ENCODE measurements at regions not wholly inside any gene's neighbourhood (a gene's known extent, or its start where the extent isn't known, plus 50 kb on each side); places are given as distances from the start of the nearest gene placed in this dataset.

DNA sequence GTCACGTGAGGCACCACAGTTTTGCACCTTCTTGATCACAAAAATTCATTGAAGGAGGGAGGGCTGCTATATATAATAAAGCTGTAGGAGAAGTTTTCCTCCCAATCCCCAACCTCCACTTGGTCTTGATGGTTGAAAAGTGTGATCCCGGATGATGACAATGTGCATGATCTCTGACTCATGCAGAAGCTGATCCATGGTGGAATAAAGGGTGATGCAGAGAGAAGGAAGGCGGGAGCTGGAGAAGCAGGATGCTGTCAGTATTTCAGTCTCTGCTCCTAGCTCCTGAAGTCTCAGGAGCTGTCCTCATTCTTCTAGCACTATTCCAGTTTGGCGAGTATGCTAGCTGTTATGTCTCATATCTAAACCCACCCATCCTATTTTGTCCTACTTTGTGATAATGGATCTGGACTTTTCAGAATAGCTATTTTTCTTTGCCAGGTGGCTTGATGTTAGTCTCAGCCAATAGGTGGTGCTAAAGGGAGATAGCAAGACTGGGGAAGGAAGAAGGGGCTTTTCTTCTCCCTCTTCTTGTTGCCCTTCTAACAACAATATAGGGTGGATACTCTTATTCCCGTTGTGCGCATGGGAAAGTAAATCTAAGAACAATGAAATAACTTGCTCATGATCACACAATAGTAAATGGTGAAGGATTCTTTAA is 65.6 kb upstream of the HTR2A start:
- Histone ChIP-seq H3K36me3 (ENCODE audit: control insufficient read depth, insufficient read depth, low read length) (no peaks in the 10 kb centered on the region), H3K27me3 (ENCODE audit: control insufficient read depth, insufficient read depth, low read length) (peaks cover 2% of the 10 kb centered on the region), H3K4me3 (ENCODE audit: low read depth, low read length) (no peak overlapping the region), H3K4me1 (ENCODE audit: control insufficient read depth, insufficient read depth, low read length, poor library complexity, severe bottlenecking) (no peaks in the 10 kb centered on the region), H3K27ac (ENCODE audit: insufficient read depth, low read length, poor library complexity, severe bottlenecking) (no peak overlapping the region), H3K9me3 (ENCODE audit: control insufficient read depth in 2 of 2, low read length in 2 of 2) (no peaks in the 10 kb centered on the region)
- Mint-ChIP-seq H3K4me3 (no peak overlapping the region), H3K36me3 (no peaks in the 10 kb centered on the region), H3K4me1 (no peaks in the 10 kb centered on the region), H3K27me3 (peaks cover 4% of the 10 kb centered on the region), H3K27ac (no peak overlapping the region), H3K9me3 (peaks cover 0 to 2% (median 0%) of the 10 kb centered on the region in 7 donors)
- no peak for ATAC-seq (ENCODE audit: low read depth in 2 of 2)
- no peak for DNase-seq

DNA sequence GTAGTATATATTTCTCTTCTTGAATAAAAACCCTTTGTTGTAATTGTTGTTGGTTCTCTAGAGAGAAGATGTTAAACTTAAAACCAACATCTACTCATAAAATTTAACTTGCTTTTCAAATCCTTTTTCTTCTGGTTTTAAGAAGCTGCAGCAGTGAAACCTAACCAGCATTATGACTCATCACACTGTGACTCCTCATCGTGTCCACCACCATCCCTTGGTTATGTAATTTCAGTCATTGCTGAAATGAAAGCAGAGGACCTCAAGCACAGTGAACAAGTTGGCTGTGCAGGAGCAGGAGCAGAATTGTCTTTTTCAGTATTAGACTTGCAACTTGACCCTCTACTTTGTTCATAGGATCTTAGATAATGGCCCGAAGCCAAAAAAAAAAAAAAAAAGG is 64.9 kb upstream of the HTR2A start:
- no peak for ATAC-seq (ENCODE audit: low read depth in 2 of 2)
- peak in 1 of 3 donors; percentile 4 for DNase-seq
- Mint-ChIP-seq H3K27ac (no peak overlapping the region), H3K9me3 (peaks cover 0 to 2% (median 0%) of the 10 kb centered on the region in 7 donors), H3K36me3 (no peaks in the 10 kb centered on the region), H3K4me3 (no peak overlapping the region), H3K27me3 (peaks cover 4% of the 10 kb centered on the region), H3K4me1 (no peaks in the 10 kb centered on the region)
- Histone ChIP-seq H3K4me1 (ENCODE audit: control insufficient read depth, insufficient read depth, low read length, poor library complexity, severe bottlenecking) (no peaks in the 10 kb centered on the region), H3K36me3 (ENCODE audit: control insufficient read depth, insufficient read depth, low read length) (no peaks in the 10 kb centered on the region), H3K9me3 (ENCODE audit: control insufficient read depth in 2 of 2, low read length in 2 of 2) (no peaks in the 10 kb centered on the region), H3K27ac (ENCODE audit: insufficient read depth, low read length, poor library complexity, severe bottlenecking) (no peak overlapping the region), H3K27me3 (ENCODE audit: control insufficient read depth, insufficient read depth, low read length) (peaks cover 4% of the 10 kb centered on the region), H3K4me3 (ENCODE audit: low read depth, low read length) (no peak overlapping the region)

DNA sequence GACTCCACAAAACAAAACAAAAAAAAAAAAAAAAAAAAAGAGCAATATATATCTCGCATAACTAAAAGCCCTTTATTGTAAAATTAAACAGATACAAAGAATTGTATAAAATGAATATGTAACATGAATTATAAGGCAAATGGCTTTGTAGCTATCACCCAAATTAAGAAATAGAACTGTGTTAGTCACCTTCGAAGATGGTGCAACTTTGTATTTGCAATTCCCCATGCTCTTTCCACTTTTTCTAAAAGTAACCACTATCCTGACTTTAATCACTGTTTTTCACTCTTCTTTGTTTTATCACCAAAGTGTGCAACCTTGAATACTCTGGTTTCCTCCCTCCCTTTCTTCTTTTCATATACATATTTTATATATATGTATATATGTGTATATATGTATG is 57.1 kb upstream of the HTR2A start:
- no peaks in the 10 kb centered on the region for H3K36me3 Mint-ChIP-seq
- H3K27ac Mint-ChIP-seq: no peak overlapping the region
- H3K27me3 Mint-ChIP-seq: peaks cover 4% of the 10 kb centered on the region
- Histone ChIP-seq H3K27me3 (ENCODE audit: control insufficient read depth, insufficient read depth, low read length) (peaks cover 2% of the 10 kb centered on the region), H3K27ac (ENCODE audit: insufficient read depth, low read length, poor library complexity, severe bottlenecking) (no peak overlapping the region), H3K4me1 (ENCODE audit: control insufficient read depth, insufficient read depth, low read length, poor library complexity, severe bottlenecking) (no peaks in the 10 kb centered on the region), H3K36me3 (ENCODE audit: control insufficient read depth, insufficient read depth, low read length) (no peaks in the 10 kb centered on the region), H3K4me3 (ENCODE audit: low read depth, low read length) (no peak overlapping the region), H3K9me3 (ENCODE audit: control insufficient read depth in 2 of 2, low read length in 2 of 2) (no peaks in the 10 kb centered on the region)
- H3K4me3 Mint-ChIP-seq: no peak overlapping the region
- ATAC-seq (ENCODE audit: low read depth in 2 of 2) (no peak), DNase-seq (no peak)
- no peaks in the 10 kb centered on the region for H3K4me1 Mint-ChIP-seq
- H3K9me3 Mint-ChIP-seq: no peaks in the 10 kb centered on the region

DNA sequence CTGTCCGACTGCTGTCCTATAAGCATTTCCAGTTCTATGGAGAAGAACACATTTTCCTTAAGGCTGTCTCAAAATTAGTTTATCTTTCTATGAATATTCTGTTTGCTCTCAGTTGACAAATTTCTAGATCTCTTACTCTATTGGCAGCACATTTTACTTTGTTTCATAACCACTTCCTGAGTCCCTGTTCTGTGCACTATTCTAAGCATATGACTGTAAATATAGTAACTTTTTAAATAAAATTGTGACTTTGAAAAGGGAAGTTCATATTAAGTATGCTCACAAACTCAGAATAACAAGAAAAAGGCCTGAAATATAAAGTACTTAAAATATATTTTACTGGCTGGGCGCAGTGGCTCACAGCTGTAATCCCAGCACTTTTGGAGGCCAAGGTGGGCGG is 56.5 kb upstream of the HTR2A start:
- DNase-seq: no peak
- H3K27ac ChIP-seq (ENCODE audit: insufficient read depth, low read length, poor library complexity, severe bottlenecking): no peak overlapping the region

DNA sequence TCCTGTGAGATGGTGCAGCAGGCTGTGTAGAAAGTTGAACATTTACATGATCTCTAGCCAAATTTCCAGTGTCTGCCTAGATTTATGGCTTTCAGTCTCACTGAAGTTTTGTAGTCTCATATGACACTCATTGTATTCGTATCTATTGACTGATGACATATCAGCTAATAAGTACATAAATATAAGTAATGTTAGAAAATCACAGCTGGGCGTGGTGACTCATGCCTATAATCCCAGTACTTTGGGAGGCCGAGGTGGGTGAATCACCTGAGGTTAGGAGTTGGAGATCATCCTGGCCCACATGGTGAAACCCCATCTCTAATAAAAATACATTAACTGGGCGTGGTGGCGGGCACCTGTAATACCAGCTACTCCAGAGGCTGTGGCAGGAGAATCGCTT is 54.7 kb upstream of the HTR2A start:
- Histone ChIP-seq H3K27me3 (ENCODE audit: control insufficient read depth, insufficient read depth, low read length) (no peaks in the 10 kb centered on the region), H3K36me3 (ENCODE audit: control insufficient read depth, insufficient read depth, low read length) (no peaks in the 10 kb centered on the region), H3K4me3 (ENCODE audit: low read depth, low read length) (no peak overlapping the region), H3K27ac (ENCODE audit: insufficient read depth, low read length, poor library complexity, severe bottlenecking) (no peak overlapping the region), H3K9me3 (ENCODE audit: control insufficient read depth in 2 of 2, low read length in 2 of 2) (no peaks in the 10 kb centered on the region), H3K4me1 (ENCODE audit: control insufficient read depth, insufficient read depth, low read length, poor library complexity, severe bottlenecking) (no peaks in the 10 kb centered on the region)
- H3K27me3 Mint-ChIP-seq: no peaks in the 10 kb centered on the region
- no peak overlapping the region for H3K27ac Mint-ChIP-seq
- H3K4me1 Mint-ChIP-seq: no peaks in the 10 kb centered on the region
- H3K4me3 Mint-ChIP-seq: no peak overlapping the region
- no peaks in the 10 kb centered on the region for H3K36me3 Mint-ChIP-seq
- ATAC-seq (ENCODE audit: low read depth in 2 of 2) (no peak), DNase-seq (no peak)
- H3K9me3 Mint-ChIP-seq: peaks cover 0 to 2% (median 0%) of the 10 kb centered on the region in 7 donors

More for the DNA sequence above, 56.5 kb upstream of the HTR2A start:
- no peaks in the 10 kb centered on the region for H3K4me1 ChIP-seq (ENCODE audit: control insufficient read depth, insufficient read depth, low read length, poor library complexity, severe bottlenecking)
- peaks cover 4% of the 10 kb centered on the region for H3K27me3 Mint-ChIP-seq
- no peaks in the 10 kb centered on the region for H3K9me3 ChIP-seq (ENCODE audit: control insufficient read depth in 2 of 2, low read length in 2 of 2)
- H3K36me3 ChIP-seq (ENCODE audit: control insufficient read depth, insufficient read depth, low read length): no peaks in the 10 kb centered on the region
- peaks cover 2% of the 10 kb centered on the region for H3K27me3 ChIP-seq (ENCODE audit: control insufficient read depth, insufficient read depth, low read length)
- H3K4me3 Mint-ChIP-seq: no peak overlapping the region
- ATAC-seq (ENCODE audit: low read depth in 2 of 2): no peak
- H3K4me1 Mint-ChIP-seq: no peaks in the 10 kb centered on the region
- H3K27ac Mint-ChIP-seq: no peak overlapping the region
- no peak overlapping the region for H3K4me3 ChIP-seq (ENCODE audit: low read depth, low read length)
- H3K9me3 Mint-ChIP-seq: no peaks in the 10 kb centered on the region
- no peaks in the 10 kb centered on the region for H3K36me3 Mint-ChIP-seq

DNA sequence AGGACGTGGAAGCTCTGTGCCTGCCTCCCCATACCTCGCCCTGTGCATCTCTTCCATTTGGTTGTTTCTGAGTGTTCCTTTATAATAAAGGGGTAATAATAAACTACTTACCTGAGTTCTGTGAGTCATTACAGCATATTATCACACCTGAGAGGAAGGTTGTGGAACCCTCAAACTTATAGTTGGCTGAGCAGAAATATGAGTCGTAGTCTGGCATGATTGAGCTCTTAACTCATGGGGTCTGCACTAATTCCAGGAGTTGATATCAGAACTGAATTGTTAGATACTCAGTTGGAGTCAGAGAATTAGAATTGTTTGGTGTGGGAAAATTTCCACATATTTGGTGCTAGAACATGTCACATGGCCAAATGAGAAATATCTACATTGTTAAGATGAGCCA is 52.4 kb upstream of the HTR2A start:
- H3K27ac ChIP-seq (ENCODE audit: insufficient read depth, low read length, poor library complexity, severe bottlenecking): no peak overlapping the region
- ATAC-seq (ENCODE audit: low read depth in 2 of 2) (no peak), DNase-seq (no peak)
- peaks cover 0 to 12% (median 3%) of the 10 kb centered on the region in 7 donors for H3K9me3 Mint-ChIP-seq
- no peak overlapping the region for H3K27ac Mint-ChIP-seq
- H3K27me3 ChIP-seq (ENCODE audit: control insufficient read depth, insufficient read depth, low read length): no peaks in the 10 kb centered on the region
- no peak overlapping the region for H3K4me3 Mint-ChIP-seq
- H3K36me3 Mint-ChIP-seq: no peaks in the 10 kb centered on the region
- no peaks in the 10 kb centered on the region for H3K27me3 Mint-ChIP-seq
- H3K4me3 ChIP-seq (ENCODE audit: low read depth, low read length): no peak overlapping the region
- H3K9me3 ChIP-seq (ENCODE audit: control insufficient read depth in 2 of 2, low read length in 2 of 2): peaks cover 0 to 5% of the 10 kb centered on the region in 2 experiments
- no peaks in the 10 kb centered on the region for H3K4me1 ChIP-seq (ENCODE audit: control insufficient read depth, insufficient read depth, low read length, poor library complexity, severe bottlenecking)
- H3K36me3 ChIP-seq (ENCODE audit: control insufficient read depth, insufficient read depth, low read length): no peaks in the 10 kb centered on the region
- no peaks in the 10 kb centered on the region for H3K4me1 Mint-ChIP-seq

DNA sequence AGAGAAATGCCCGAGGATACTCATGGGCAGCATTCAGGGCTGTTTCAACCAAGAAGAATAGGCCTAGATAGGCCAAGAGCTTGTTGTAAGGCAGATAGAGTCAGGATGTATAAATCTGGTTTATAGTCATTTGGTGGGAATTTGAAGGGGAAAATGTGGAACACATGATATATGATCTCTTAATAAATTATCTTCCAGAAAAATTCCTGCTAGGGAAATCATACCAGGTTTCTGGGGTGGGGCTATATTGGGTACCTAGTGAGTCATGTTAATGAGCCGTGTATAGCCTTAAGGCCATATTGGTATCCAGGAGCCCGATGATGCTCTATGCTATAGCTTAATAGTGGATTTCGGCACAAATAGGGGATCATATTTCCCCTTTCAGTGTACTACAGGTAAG is 51.5 kb upstream of the HTR2A start:
- Histone ChIP-seq H3K9me3 (ENCODE audit: control insufficient read depth in 2 of 2, low read length in 2 of 2) (peaks cover 0 to 5% of the 10 kb centered on the region in 2 experiments), H3K27me3 (ENCODE audit: control insufficient read depth, insufficient read depth, low read length) (no peaks in the 10 kb centered on the region), H3K27ac (ENCODE audit: insufficient read depth, low read length, poor library complexity, severe bottlenecking) (no peak overlapping the region), H3K4me3 (ENCODE audit: low read depth, low read length) (no peak overlapping the region), H3K4me1 (ENCODE audit: control insufficient read depth, insufficient read depth, low read length, poor library complexity, severe bottlenecking) (no peaks in the 10 kb centered on the region), H3K36me3 (ENCODE audit: control insufficient read depth, insufficient read depth, low read length) (no peaks in the 10 kb centered on the region)
- H3K36me3 Mint-ChIP-seq: no peaks in the 10 kb centered on the region
- DNase-seq (no peak), ATAC-seq (ENCODE audit: low read depth in 2 of 2) (no peak)
- no peaks in the 10 kb centered on the region for H3K27me3 Mint-ChIP-seq
- H3K9me3 Mint-ChIP-seq: peaks cover 0 to 16% (median 6%) of the 10 kb centered on the region in 7 donors
- no peak overlapping the region for H3K4me3 Mint-ChIP-seq
- no peak overlapping the region for H3K27ac Mint-ChIP-seq
- no peaks in the 10 kb centered on the region for H3K4me1 Mint-ChIP-seq

DNA sequence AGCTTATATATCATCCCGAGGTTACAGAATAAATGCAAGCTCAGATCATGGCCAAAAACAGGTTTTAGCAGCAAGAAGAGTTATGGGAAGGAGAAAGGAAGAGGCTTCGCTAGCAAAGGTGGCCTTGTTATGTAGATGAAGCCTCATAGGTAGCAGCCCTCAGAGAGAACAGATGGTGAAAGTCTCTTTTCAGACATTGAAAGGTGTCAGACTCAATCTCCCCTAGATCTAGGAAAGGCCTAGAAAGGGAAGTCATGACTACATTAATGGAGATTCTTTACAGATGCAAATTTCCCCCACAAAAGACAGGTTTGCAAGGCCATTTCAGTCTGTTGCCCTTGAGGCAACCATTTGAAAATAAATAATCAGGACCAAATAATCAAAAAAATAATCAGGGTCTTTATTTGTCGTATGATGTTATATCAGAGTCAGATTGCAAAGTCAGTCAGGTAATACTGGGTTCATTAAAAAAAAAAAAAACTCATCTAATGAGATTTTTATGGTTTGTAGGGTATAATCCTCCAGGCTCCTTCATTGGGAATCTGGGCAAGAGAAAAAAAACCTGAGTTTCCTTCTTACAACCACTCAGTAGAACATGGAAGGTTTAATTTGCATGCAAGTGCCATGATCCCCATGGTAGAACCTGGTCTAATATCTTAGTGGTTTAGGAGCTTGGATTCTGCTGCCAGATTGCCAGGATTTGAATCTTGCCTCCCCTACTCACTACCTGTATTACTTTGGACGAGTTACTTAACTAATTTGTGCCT is 50.8 kb upstream of the HTR2A start:
- no peaks in the 10 kb centered on the region for H3K27me3 ChIP-seq (ENCODE audit: control insufficient read depth, insufficient read depth, low read length)

More for the DNA sequence above, 50.8 kb upstream of the HTR2A start:
- no peak overlapping the region for H3K27ac ChIP-seq (ENCODE audit: insufficient read depth, low read length, poor library complexity, severe bottlenecking)
- H3K4me1 ChIP-seq (ENCODE audit: control insufficient read depth, insufficient read depth, low read length, poor library complexity, severe bottlenecking): no peaks in the 10 kb centered on the region
- no peaks in the 10 kb centered on the region for H3K36me3 Mint-ChIP-seq
- DNase-seq (no peak), ATAC-seq (ENCODE audit: low read depth in 2 of 2) (no peak)
- H3K4me1 Mint-ChIP-seq: no peaks in the 10 kb centered on the region
- H3K4me3 ChIP-seq (ENCODE audit: low read depth, low read length): no peak overlapping the region
- H3K9me3 Mint-ChIP-seq: peaks cover 0 to 19% (median 6%) of the 10 kb centered on the region in 7 donors
- no peaks in the 10 kb centered on the region for H3K27me3 Mint-ChIP-seq
- H3K4me3 Mint-ChIP-seq: no peak overlapping the region
- no peak overlapping the region for H3K27ac Mint-ChIP-seq
- no peaks in the 10 kb centered on the region for H3K36me3 ChIP-seq (ENCODE audit: control insufficient read depth, insufficient read depth, low read length)
- peaks cover 0 to 5% of the 10 kb centered on the region in 2 experiments for H3K9me3 ChIP-seq (ENCODE audit: control insufficient read depth in 2 of 2, low read length in 2 of 2)

Measured in CD4-positive, CD25-positive, alpha-beta regulatory T cell (primary cell).